C4-2B (cell line): ENCODE measurements at regions not wholly inside any gene's neighbourhood (a gene's known extent, or its start where the extent isn't known, plus 50 kb on each side); places are given as distances from the start of the nearest gene placed in this dataset.

Experiments
- CTCF ChIP-seq: fragments of 450-650 bp; conservative IDR thresholded peaks from 2 replicates; pipeline ENCODE4 v1.5.1; 2017; ENCODE audit warnings: mild to moderate bottlenecking
- ZFX ChIP-seq: fragments of 450-650 bp; IDR thresholded peaks from 2 replicates; pipeline ENCODE4 v1.6.1; 2017

- TF ChIP-seq CTCF: no peak
- TF ChIP-seq ZFX: no peak
Measured at GRCh38 chr14:28703482-28703881, 63.1 kb upstream of the FOXG1 start.
